SH-SY5Y (cell line): ENCODE measurements at regions not wholly inside any gene's neighbourhood (a gene's known extent, or its start where the extent isn't known, plus 50 kb on each side); places are given as distances from the start of the nearest gene placed in this dataset.

Source experiments
- GATA2 ChIP-seq: IDR thresholded peaks from 2 replicates; pipeline ENCODE4 v1.6.1; 2011; ENCODE audit warnings: mild to moderate bottlenecking, low read depth, low read length
- GATA3 ChIP-seq: IDR thresholded peaks from 2 replicates; pipeline ENCODE4 v1.6.1; 2011; ENCODE audit warnings: low read depth, mild to moderate bottlenecking, low read length, moderate library complexity

- no peak for TF ChIP-seq GATA2
- no peak for TF ChIP-seq GATA3
Observed at GRCh38 chr9:108245331-108245730, 610.5 kb downstream of the ACTL7B start.

- TF ChIP-seq GATA3 (no peak), GATA2 (no peak)
Observed at GRCh38 chr9:108244686-108245085, 611.1 kb downstream of the ACTL7B start.

- no peak for TF ChIP-seq GATA3
- no peak for TF ChIP-seq GATA2
Observed at GRCh38 chr9:108241384-108242073, 614.3 kb downstream of the ACTL7B start.

GRCh38 chr9:108239696-108240321 is 616.0 kb downstream of the ACTL7B start:
- TF ChIP-seq GATA3, result no peak
- TF ChIP-seq GATA2, result no peak

GRCh38 chr9:108235609-108236008 is 620.2 kb downstream of the ACTL7B start:
- no peak for TF ChIP-seq GATA3
- no peak for TF ChIP-seq GATA2

GRCh38 chr9:108234811-108235210 is 621.0 kb downstream of the ACTL7B start:
- TF ChIP-seq GATA2 (no peak), GATA3 (no peak)

GRCh38 chr9:108225149-108225800 is 630.5 kb downstream of the ACTL7B start:
- no peak for TF ChIP-seq GATA3
- TF ChIP-seq GATA2, result no peak

- TF ChIP-seq GATA3 (no peak), GATA2 (no peak)
Observed at GRCh38 chr9:108224716-108225115, 631.1 kb downstream of the ACTL7B start.

GRCh38 chr9:108219664-108220063 is 636.1 kb downstream of the ACTL7B start:
- TF ChIP-seq GATA2 (no peak), GATA3 (no peak)

- TF ChIP-seq GATA2, result no peak
- TF ChIP-seq GATA3, result no peak
Observed at GRCh38 chr9:108217431-108218349, 638.1 kb downstream of the ACTL7B start.

GRCh38 chr9:108213511-108213910 is 642.3 kb downstream of the ACTL7B start:
- TF ChIP-seq GATA3 (no peak), GATA2 (no peak)

GRCh38 chr9:108212184-108212583 is 643.6 kb downstream of the ACTL7B start:
- no peak for TF ChIP-seq GATA2
- TF ChIP-seq GATA3, result no peak

GRCh38 chr9:108211411-108211955 is 644.3 kb downstream of the ACTL7B start:
- TF ChIP-seq GATA3, result no peak
- TF ChIP-seq GATA2, result no peak

GRCh38 chr9:108209132-108209685 is 646.6 kb downstream of the ACTL7B start:
- no peak for TF ChIP-seq GATA2
- TF ChIP-seq GATA3, result no peak
